ENCODE measurements at regions not wholly inside any gene's neighbourhood (a gene's known extent, or its start where the extent isn't known, plus 50 kb on each side); places are given as distances from the start of the nearest gene placed in this dataset.

DNA sequence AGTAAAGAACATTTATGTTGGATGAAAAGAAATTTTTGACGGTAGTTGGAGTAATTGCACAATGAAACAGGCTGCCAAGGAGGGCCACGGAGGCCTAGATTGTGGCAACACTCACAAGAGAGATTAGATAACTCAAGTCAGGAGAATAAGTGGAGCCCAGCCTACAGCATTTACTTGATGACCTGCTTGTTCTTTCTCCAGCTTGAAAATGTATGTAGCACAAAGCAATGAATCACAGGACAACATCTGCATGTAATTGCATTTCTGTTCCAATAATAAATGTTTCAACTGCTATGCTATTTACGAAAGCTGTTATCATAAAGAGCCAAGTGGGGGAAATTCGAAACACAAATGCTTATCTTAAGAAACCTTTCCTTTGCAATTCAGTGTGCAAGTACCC, 221.2 kb upstream of the MID1 start:
- intact Hi-C loops (cut with DNase I), result no loop called here
- DNase-seq, result peak in 1 of 5 donors; percentile 39

DNA sequence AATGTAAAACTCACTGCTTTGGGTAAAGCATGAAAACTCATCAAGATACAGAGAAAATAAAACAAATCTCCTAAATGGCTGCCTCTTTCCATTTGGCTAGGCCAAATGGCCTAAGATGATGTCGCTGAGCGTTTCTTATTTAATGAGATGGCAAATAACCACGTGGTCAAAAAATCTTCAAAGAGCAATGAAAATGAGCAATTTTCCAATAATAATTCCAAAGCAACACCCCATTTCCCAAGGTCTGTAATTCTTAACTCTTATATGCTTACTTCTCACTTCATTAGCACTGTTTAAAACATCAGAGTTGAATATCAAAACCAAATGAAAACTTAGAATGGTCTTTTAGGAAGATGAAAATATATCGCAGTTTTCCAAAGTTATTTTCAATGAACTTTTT, 222.3 kb upstream of the MID1 start:
- Histone ChIP-seq H3K4me3 (ENCODE audit: low read length in 3 of 3) (no peak overlapping the region), H3K9me3 (ENCODE audit: control insufficient read depth in 2 of 3, insufficient read depth in 1 of 3, low read length in 3 of 3) (no peaks in the 10 kb centered on the region), H3K9ac (ENCODE audit: low read length in 3 of 3) (no peak overlapping the region), H3K36me3 (ENCODE audit: control insufficient read depth in 2 of 3, insufficient read depth in 3 of 3, low read length in 3 of 3) (no peaks in the 10 kb centered on the region), H3K4me1 (ENCODE audit: control insufficient read depth in 2 of 3, insufficient read depth in 2 of 3, low read depth in 1 of 3, low read length in 3 of 3) (no peaks in the 10 kb centered on the region), H3K27ac (ENCODE audit: low read depth in 2 of 2, low read length in 2 of 2) (no peak overlapping the region), H3K27me3 (ENCODE audit: control insufficient read depth, insufficient read depth, low read length) (no peaks in the 10 kb centered on the region)
- FAIRE-seq (no peak), DNase-seq (no peak)
- TF ChIP-seq, protein P1, sequence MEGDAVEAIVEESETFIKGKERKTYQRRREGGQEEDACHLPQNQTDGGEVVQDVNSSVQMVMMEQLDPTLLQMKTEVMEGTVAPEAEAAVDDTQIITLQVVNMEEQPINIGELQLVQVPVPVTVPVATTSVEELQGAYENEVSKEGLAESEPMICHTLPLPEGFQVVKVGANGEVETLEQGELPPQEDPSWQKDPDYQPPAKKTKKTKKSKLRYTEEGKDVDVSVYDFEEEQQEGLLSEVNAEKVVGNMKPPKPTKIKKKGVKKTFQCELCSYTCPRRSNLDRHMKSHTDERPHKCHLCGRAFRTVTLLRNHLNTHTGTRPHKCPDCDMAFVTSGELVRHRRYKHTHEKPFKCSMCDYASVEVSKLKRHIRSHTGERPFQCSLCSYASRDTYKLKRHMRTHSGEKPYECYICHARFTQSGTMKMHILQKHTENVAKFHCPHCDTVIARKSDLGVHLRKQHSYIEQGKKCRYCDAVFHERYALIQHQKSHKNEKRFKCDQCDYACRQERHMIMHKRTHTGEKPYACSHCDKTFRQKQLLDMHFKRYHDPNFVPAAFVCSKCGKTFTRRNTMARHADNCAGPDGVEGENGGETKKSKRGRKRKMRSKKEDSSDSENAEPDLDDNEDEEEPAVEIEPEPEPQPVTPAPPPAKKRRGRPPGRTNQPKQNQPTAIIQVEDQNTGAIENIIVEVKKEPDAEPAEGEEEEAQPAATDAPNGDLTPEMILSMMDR (IDR thresholded peaks at IDR 0.05; ENCODE audit: borderline replicate concordance, extremely low read depth, insufficient read depth), result no peak
- intact Hi-C loops (cut with DNase I), result no loop called here

More for the DNA sequence above, 221.2 kb upstream of the MID1 start:
- Histone ChIP-seq H3K36me3 (ENCODE audit: control insufficient read depth in 2 of 3, insufficient read depth in 3 of 3, low read length in 3 of 3) (no peaks in the 10 kb centered on the region), H3K27me3 (ENCODE audit: control insufficient read depth, insufficient read depth, low read length) (no peaks in the 10 kb centered on the region), H3K9ac (ENCODE audit: low read length in 3 of 3) (no peak overlapping the region), H3K27ac (ENCODE audit: low read depth in 2 of 2, low read length in 2 of 2) (no peak overlapping the region), H3K9me3 (ENCODE audit: control insufficient read depth in 2 of 3, insufficient read depth in 1 of 3, low read length in 3 of 3) (no peaks in the 10 kb centered on the region), H3K4me3 (ENCODE audit: low read length in 3 of 3) (no peak overlapping the region), H3K4me1 (ENCODE audit: control insufficient read depth in 2 of 3, insufficient read depth in 2 of 3, low read depth in 1 of 3, low read length in 3 of 3) (no peaks in the 10 kb centered on the region)
- no peak for FAIRE-seq
- TF ChIP-seq, protein P1 (IDR thresholded peaks at IDR 0.05; ENCODE audit: borderline replicate concordance, extremely low read depth, insufficient read depth), result no peak

DNA sequence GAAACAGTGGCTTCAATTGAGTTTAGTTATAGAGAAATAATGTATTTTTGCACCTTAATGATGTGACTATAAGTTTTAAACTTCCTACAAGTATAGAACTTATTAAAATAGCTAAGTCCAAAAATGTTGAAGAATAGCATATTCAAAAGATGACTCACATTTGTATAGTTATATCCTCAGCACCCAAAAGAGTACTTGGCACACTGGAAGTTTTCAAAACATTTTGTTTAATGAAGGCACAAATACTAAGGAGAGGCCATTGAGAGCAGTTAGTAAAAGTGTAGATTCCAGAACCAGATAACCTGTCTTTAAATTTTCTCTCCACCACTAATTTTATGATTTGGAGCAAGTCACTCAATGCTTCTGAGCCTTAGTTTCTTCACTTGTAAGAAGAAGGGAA, 226.9 kb upstream of the MID1 start:
- TF ChIP-seq, protein P1 (IDR thresholded peaks at IDR 0.05; ENCODE audit: borderline replicate concordance, extremely low read depth, insufficient read depth), result no peak
- no peaks in the 10 kb centered on the region for H3K9me3 ChIP-seq (ENCODE audit: control insufficient read depth in 2 of 3, insufficient read depth in 1 of 3, low read length in 3 of 3)
- H3K27me3 ChIP-seq (ENCODE audit: control insufficient read depth, insufficient read depth, low read length), result no peaks in the 10 kb centered on the region
- H3K27ac ChIP-seq (ENCODE audit: low read depth in 2 of 2, low read length in 2 of 2), result no peak overlapping the region
- no peak overlapping the region for H3K4me3 ChIP-seq (ENCODE audit: low read length in 3 of 3)
- no peak overlapping the region for H3K9ac ChIP-seq (ENCODE audit: low read length in 3 of 3)
- FAIRE-seq (no peak), DNase-seq (no peak)
- no peaks in the 10 kb centered on the region for H3K36me3 ChIP-seq (ENCODE audit: control insufficient read depth in 2 of 3, insufficient read depth in 3 of 3, low read length in 3 of 3)
- no peaks in the 10 kb centered on the region for H3K4me1 ChIP-seq (ENCODE audit: control insufficient read depth in 2 of 3, insufficient read depth in 2 of 3, low read depth in 1 of 3, low read length in 3 of 3)
- intact Hi-C loops (cut with DNase I), result no loop called here

DNA sequence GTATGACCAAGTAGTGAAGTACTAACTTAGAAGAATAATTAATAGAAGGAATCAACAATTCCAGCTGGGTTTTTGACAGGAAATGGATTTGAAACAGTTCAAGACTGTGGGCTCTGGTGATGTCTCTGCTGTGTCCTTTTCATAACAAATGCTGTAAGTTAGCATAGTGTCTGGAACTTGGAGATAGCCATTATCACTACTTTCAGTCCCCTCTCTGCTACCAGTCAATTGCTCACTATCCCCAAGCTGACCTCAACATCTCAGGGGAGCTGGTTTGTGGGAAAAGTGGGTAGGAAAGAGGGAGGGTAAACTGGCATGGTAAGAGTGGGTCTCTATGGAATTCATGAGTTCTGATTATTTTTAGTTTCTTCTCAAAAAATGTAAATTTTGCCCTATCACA, 231.4 kb upstream of the MID1 start:
- Histone ChIP-seq H3K9me3 (ENCODE audit: control insufficient read depth in 2 of 3, insufficient read depth in 1 of 3, low read length in 3 of 3) (no peaks in the 10 kb centered on the region), H3K36me3 (ENCODE audit: control insufficient read depth in 2 of 3, insufficient read depth in 3 of 3, low read length in 3 of 3) (no peaks in the 10 kb centered on the region), H3K27me3 (ENCODE audit: control insufficient read depth, insufficient read depth, low read length) (no peaks in the 10 kb centered on the region), H3K27ac (ENCODE audit: low read depth in 2 of 2, low read length in 2 of 2) (no peak overlapping the region), H3K4me3 (ENCODE audit: low read length in 3 of 3) (no peak overlapping the region), H3K9ac (ENCODE audit: low read length in 3 of 3) (no peak overlapping the region), H3K4me1 (ENCODE audit: control insufficient read depth in 2 of 3, insufficient read depth in 2 of 3, low read depth in 1 of 3, low read length in 3 of 3) (no peaks in the 10 kb centered on the region)
- no peak for FAIRE-seq
- intact Hi-C loops (cut with DNase I), result no loop called here
- TF ChIP-seq, protein P1 (IDR thresholded peaks at IDR 0.05; ENCODE audit: borderline replicate concordance, extremely low read depth, insufficient read depth), result no peak
- DNase-seq, result no peak

Data from kidney (tissue), 13 donors.